Trophoblast cell (in vitro differentiated cells and primary cell): ENCODE measurements at regions not wholly inside any gene's neighbourhood (a gene's known extent, or its start where the extent isn't known, plus 50 kb on each side); places are given as distances from the start of the nearest gene placed in this dataset.

Experiments used
- DNase-seq, 2 donors: peaks; one replicate each; pipeline ENCODE4 v3.0.0-alpha.2; 2016
- H2AFZ ChIP-seq: 2 replicates; pipeline ENCODE4 v1.6.1; 2013; ENCODE audit warnings: low read length, moderate library complexity, mild to moderate bottlenecking; ENCODE audit not compliant: insufficient read depth, poor library complexity
- H2AK5ac ChIP-seq: 2 replicates; pipeline ENCODE4 v1.6.1; 2013; ENCODE audit warnings: mild to moderate bottlenecking, low read length
- H2BK120ac ChIP-seq: 2 replicates; pipeline ENCODE4 v1.6.1; 2013; ENCODE audit warnings: low read length, mild to moderate bottlenecking, moderate library complexity; ENCODE audit not compliant: insufficient read depth, poor library complexity
- H2BK12ac ChIP-seq: 2 replicates; pipeline ENCODE4 v1.6.1; 2013; ENCODE audit warnings: mild to moderate bottlenecking, low read length, moderate library complexity
- H2BK5ac ChIP-seq: 2 replicates; pipeline ENCODE4 v1.6.1; 2013; ENCODE audit warnings: low read length, low read depth, moderate library complexity, mild to moderate bottlenecking; ENCODE audit not compliant: poor library complexity
- H3K14ac ChIP-seq: 2 replicates; pipeline ENCODE4 v1.6.1; 2013; ENCODE audit warnings: mild to moderate bottlenecking, low read length
- H3K18ac ChIP-seq: 2 replicates; pipeline ENCODE4 v1.6.1; 2013; ENCODE audit warnings: mild to moderate bottlenecking, low read length
- H3K23ac ChIP-seq: 2 replicates; pipeline ENCODE4 v1.6.1; 2013; ENCODE audit warnings: low read length
- H3K27ac ChIP-seq: 2 replicates; pipeline ENCODE4 v1.5.1; 2013; ENCODE audit warnings: low read depth, mild to moderate bottlenecking, inconsistent platforms, low read length, moderate library complexity
- H3K27me3 ChIP-seq: 2 replicates; pipeline ENCODE4 v1.6.1; 2013; ENCODE audit warnings: inconsistent platforms, mild to moderate bottlenecking, low read length, moderate library complexity; ENCODE audit not compliant: insufficient read depth
- H3K36me3 ChIP-seq, 2 experiments: 1 replicate in 1 of 2; 2 replicates in 1 of 2; pipeline ENCODE4 v1.6.1; 2013; ENCODE audit warnings: low read length in 2 of 2, mild to moderate bottlenecking in 2 of 2, moderate library complexity in 1 of 2; ENCODE audit not compliant: insufficient read depth in 2 of 2, control insufficient read depth in 1 of 2
- H3K4ac ChIP-seq: 2 replicates; pipeline ENCODE4 v1.6.1; 2013; ENCODE audit warnings: low read depth, mild to moderate bottlenecking, low read length, moderate library complexity
- H3K4me1 ChIP-seq, 2 experiments: 1 replicate in 1 of 2; 2 replicates in 1 of 2; pipeline ENCODE4 v1.6.1; 2013; ENCODE audit warnings: low read length in 2 of 2, mild to moderate bottlenecking in 2 of 2, moderate library complexity in 1 of 2; ENCODE audit not compliant: insufficient read depth in 2 of 2, control insufficient read depth in 1 of 2
- H3K4me2 ChIP-seq: 2 replicates; pipeline ENCODE4 v1.6.1; 2013; ENCODE audit warnings: inconsistent platforms, mild to moderate bottlenecking, low read length, moderate library complexity
- H3K4me3 ChIP-seq: 2 replicates; pipeline ENCODE4 v1.5.1; 2013; ENCODE audit warnings: mild to moderate bottlenecking, low read depth, low read length, inconsistent platforms
- H3K79me1 ChIP-seq: one replicate; pipeline ENCODE4 v1.6.1; 2013; ENCODE audit warnings: low read length
- H3K79me2 ChIP-seq: 2 replicates; pipeline ENCODE4 v1.6.1; 2013; ENCODE audit warnings: low read length, mild to moderate bottlenecking; ENCODE audit not compliant: control insufficient read depth, insufficient read depth, poor library complexity
- H3K9ac ChIP-seq: 2 replicates; pipeline ENCODE4 v1.6.1; 2013; ENCODE audit warnings: mild to moderate bottlenecking, low read length
- H3K9me3 ChIP-seq: 2 replicates; pipeline ENCODE4 v1.6.1; 2013; ENCODE audit warnings: low read depth, mild to moderate bottlenecking, control low read depth, inconsistent platforms, low read length; ENCODE audit not compliant: insufficient read depth
- H4K12ac ChIP-seq: 2 replicates; pipeline ENCODE4 v1.6.1; 2013; ENCODE audit warnings: low read depth, mild to moderate bottlenecking, low read length, moderate library complexity
- H4K8ac ChIP-seq: 2 replicates; pipeline ENCODE4 v1.6.1; 2013; ENCODE audit warnings: low read depth, mild to moderate bottlenecking, low read length, moderate library complexity
- H4K91ac ChIP-seq: one replicate; pipeline ENCODE4 v1.6.1; 2013; ENCODE audit warnings: low read depth, mild to moderate bottlenecking, low read length, moderate library complexity
- WGBS: extraction: QIAGEN DNeasy Blood & Tissue Kit; methylation state at CpG from one replicate; pipeline ENCODE4 v1.1.7; 2013; ENCODE audit warnings: missing lambda C conversion rate; ENCODE audit not compliant: insufficient read length, insufficient coverage; ENCODE audit errors: extremely low coverage; 5-methylcytosine and 5-hydroxymethylcytosine counted together

DNA sequence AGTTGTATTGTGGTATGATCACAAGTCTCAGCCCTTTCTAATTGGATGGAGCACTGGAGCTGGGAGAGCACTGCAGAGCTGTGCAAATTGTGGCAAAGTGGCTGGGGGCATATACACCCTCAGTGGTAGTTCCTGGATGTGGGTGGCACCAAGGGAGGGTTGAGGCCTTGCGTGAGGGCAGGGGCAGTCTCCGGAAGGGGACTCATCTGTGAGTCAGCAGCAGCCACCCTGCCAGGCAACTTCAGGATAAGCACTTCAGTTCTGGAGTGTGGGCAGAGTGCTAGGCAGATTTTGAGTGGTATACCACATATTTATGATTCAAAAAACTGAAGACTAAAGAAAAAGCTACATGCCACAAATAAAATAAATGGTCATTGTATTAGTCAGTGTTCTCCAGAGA lies 210.5 kb downstream of the ETV1 start:
- H2BK5ac ChIP-seq = no peak overlapping the region
- no peak overlapping the region for H4K12ac ChIP-seq
- H2AK5ac ChIP-seq = no peak overlapping the region
- H4K91ac ChIP-seq = no peak overlapping the region
- H3K14ac ChIP-seq = no peak overlapping the region
- H3K27ac ChIP-seq = no peak overlapping the region
- no CpG with 5 or more reads among the region's 2 CpGs for WGBS
- H2BK120ac ChIP-seq = no peak overlapping the region
- H3K9ac ChIP-seq = no peak overlapping the region
- H2AFZ ChIP-seq = no peak overlapping the region
- no peaks in the 10 kb centered on the region for H3K79me2 ChIP-seq
- no peak for DNase-seq
- no peaks in the 10 kb centered on the region for H3K9me3 ChIP-seq
- H3K27me3 ChIP-seq = no peaks in the 10 kb centered on the region
- H3K36me3 ChIP-seq = no peaks in the 10 kb centered on the region
- no peak overlapping the region for H3K18ac ChIP-seq
- H2BK12ac ChIP-seq = no peak overlapping the region
- no peak overlapping the region for H3K4ac ChIP-seq
- H3K4me2 ChIP-seq = no peak overlapping the region
- H3K23ac ChIP-seq = no peak overlapping the region
- no peaks in the 10 kb centered on the region for H3K4me1 ChIP-seq
- H4K8ac ChIP-seq = no peak overlapping the region
- H3K79me1 ChIP-seq = no peaks in the 10 kb centered on the region
- H3K4me3 ChIP-seq = no peak overlapping the region

DNA sequence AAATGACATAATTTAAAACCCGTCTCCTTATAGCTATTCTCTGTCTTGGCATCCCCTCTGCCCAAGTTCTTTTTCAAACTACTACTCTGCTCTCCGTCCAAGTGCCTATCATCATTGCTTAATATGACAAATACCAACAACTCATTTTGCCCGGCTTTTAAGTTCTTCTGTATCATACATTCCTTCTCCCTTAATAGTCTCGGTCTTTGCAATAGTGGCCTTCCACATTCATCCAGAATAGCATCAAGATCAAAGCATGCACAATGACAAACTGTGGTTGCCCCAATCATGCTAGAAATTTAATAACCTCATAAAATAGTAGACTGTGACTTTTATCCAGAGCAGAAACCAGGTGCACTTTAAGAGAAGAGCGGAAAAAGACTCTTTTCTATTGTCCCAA lies 198.9 kb downstream of the ETV1 start:
- H4K8ac ChIP-seq = no peak overlapping the region
- no peak overlapping the region for H2AK5ac ChIP-seq
- no peak overlapping the region for H3K4ac ChIP-seq
- no peaks in the 10 kb centered on the region for H3K9me3 ChIP-seq
- H3K27ac ChIP-seq = no peak overlapping the region
- H4K12ac ChIP-seq = no peak overlapping the region
- no peak overlapping the region for H2AFZ ChIP-seq
- H3K4me3 ChIP-seq = no peak overlapping the region
- H4K91ac ChIP-seq = no peak overlapping the region
- no peak overlapping the region for H3K4me2 ChIP-seq
- H2BK5ac ChIP-seq = no peak overlapping the region
- no peak for DNase-seq
- H3K14ac ChIP-seq = no peak overlapping the region
- WGBS = no CpG with 5 or more reads among the region's 5 CpGs
- no peak overlapping the region for H3K18ac ChIP-seq
- H3K9ac ChIP-seq = no peak overlapping the region
- H2BK120ac ChIP-seq = no peak overlapping the region
- H2BK12ac ChIP-seq = no peak overlapping the region
- no peaks in the 10 kb centered on the region for H3K79me2 ChIP-seq
- H3K23ac ChIP-seq = no peak overlapping the region
- no peaks in the 10 kb centered on the region for H3K4me1 ChIP-seq
- H3K79me1 ChIP-seq = no peaks in the 10 kb centered on the region
- H3K36me3 ChIP-seq = no peaks in the 10 kb centered on the region
- H3K27me3 ChIP-seq = no peaks in the 10 kb centered on the region

DNA sequence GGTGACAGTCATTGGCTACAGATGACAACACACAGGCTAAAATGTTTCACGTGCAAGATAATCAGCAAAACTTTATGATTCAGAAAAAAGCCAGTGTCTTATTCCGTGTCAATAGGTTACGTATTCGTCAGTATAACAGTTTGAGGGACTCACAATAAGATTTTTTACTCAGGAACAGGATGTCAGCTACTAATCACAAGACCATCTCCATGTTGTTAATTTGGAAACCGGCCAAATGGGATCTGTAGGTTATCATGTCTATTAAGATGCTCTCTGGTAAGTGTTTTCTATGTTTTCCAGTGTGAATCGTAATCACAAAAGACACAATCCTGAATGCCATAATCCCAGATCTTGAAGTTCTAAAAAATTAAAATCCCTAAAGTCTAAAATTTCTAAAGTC lies 197.3 kb downstream of the ETV1 start:
- Histone ChIP-seq H3K79me1 (no peaks in the 10 kb centered on the region), H3K27me3 (no peaks in the 10 kb centered on the region), H2BK5ac (no peak overlapping the region), H3K79me2 (no peaks in the 10 kb centered on the region), H3K27ac (no peak overlapping the region), H3K14ac (no peak overlapping the region), H3K9me3 (no peaks in the 10 kb centered on the region), H3K4ac (no peak overlapping the region), H3K18ac (no peak overlapping the region), H2AFZ (no peak overlapping the region), H3K23ac (no peak overlapping the region), H3K9ac (no peak overlapping the region), H2AK5ac (no peak overlapping the region), H4K8ac (no peak overlapping the region), H2BK12ac (no peak overlapping the region), H2BK120ac (no peak overlapping the region), H3K4me3 (no peak overlapping the region), H3K4me1 (no peaks in the 10 kb centered on the region), H3K36me3 (no peaks in the 10 kb centered on the region), H4K12ac (no peak overlapping the region), H3K4me2 (no peak overlapping the region), H4K91ac (no peak overlapping the region)
- WGBS = no CpG with 5 or more reads among the region's 6 CpGs
- DNase-seq = no peak

DNA sequence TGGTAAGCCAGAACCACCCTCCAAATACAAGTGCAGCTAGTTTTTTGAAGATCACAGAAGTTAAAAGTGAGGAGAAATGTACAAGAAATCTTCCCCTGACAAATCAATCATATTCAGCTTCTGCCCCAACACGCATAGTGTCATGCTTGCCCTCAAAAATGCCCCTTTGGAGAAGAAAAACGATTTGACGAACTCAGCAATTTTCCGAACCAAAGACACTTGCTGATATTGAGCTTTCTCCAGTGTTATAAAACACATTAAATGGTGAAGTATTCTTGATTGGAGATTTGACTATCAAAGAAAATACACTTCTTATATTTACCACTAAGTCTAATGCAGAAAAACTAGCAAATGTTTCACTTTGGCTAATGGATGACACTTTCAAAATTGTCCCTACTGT lies 195.5 kb downstream of the ETV1 start:
- Histone ChIP-seq H3K23ac (no peak overlapping the region), H4K12ac (no peak overlapping the region), H4K91ac (no peak overlapping the region), H3K27ac (no peak overlapping the region), H3K36me3 (no peaks in the 10 kb centered on the region), H3K4me2 (no peak overlapping the region), H3K9ac (no peak overlapping the region), H3K79me1 (no peaks in the 10 kb centered on the region), H3K4me1 (no peaks in the 10 kb centered on the region), H3K4me3 (no peak overlapping the region), H3K14ac (no peak overlapping the region), H2BK120ac (no peak overlapping the region), H3K18ac (no peak overlapping the region), H3K79me2 (no peaks in the 10 kb centered on the region), H3K4ac (no peak overlapping the region), H2AFZ (no peak overlapping the region), H3K27me3 (no peaks in the 10 kb centered on the region), H2BK12ac (no peak overlapping the region), H2AK5ac (no peak overlapping the region), H2BK5ac (no peak overlapping the region), H3K9me3 (no peaks in the 10 kb centered on the region), H4K8ac (no peak overlapping the region)
- no CpG with 5 or more reads among the region's 4 CpGs for WGBS
- DNase-seq = no peak
